ENCODE measurements at regions not wholly inside any gene's neighbourhood (a gene's known extent, or its start where the extent isn't known, plus 50 kb on each side); places are given as distances from the start of the nearest gene placed in this dataset.
"Not testable (repeated sequence)": the region's sequence is repeated elsewhere in the genome, so short reads cannot be mapped to it uniquely, and the experiment has no call there.

- no peak for DNase-seq (ENCODE audit: low spot score in 2 of 2)
- H3K4me3 ChIP-seq = no peak overlapping the region
- TF ChIP-seq CTCF (IDR thresholded peaks at IDR 0.05) = no peak
- no peak for TF ChIP-seq POLR2A (IDR thresholded peaks at IDR 0.05)
- no peak for TF ChIP-seq POLR2AphosphoS5 (IDR thresholded peaks at IDR 0.05)
- no peaks in the 10 kb centered on the region for H3K4me1 ChIP-seq
- no peaks in the 10 kb centered on the region for H3K36me3 ChIP-seq
- H3K27ac ChIP-seq = no peak overlapping the region
- no peaks in the 10 kb centered on the region for H3K9me3 ChIP-seq
- intact Hi-C loops (cut with DNase I; ENCODE audit: low total_unique reads) = no loop called here
- H3K27me3 ChIP-seq = no peaks in the 10 kb centered on the region
These were observed 254.8 kb upstream of the EPHA3 start for GRCh38 chr3:88852606-88853005.

GRCh38 chr3:88863196-88863595, 244.2 kb upstream of the EPHA3 start:
- no peaks in the 10 kb centered on the region for H3K27me3 ChIP-seq
- H3K36me3 ChIP-seq = no peaks in the 10 kb centered on the region
- no peak overlapping the region for H3K27ac ChIP-seq
- intact Hi-C loops (cut with DNase I; ENCODE audit: low total_unique reads) = no loop called here
- H3K4me3 ChIP-seq = no peak overlapping the region
- no peaks in the 10 kb centered on the region for H3K9me3 ChIP-seq
- no peak for DNase-seq (ENCODE audit: low spot score in 2 of 2)
- TF ChIP-seq POLR2A (IDR thresholded peaks at IDR 0.05) = no peak
- TF ChIP-seq POLR2AphosphoS5 (IDR thresholded peaks at IDR 0.05) = no peak
- TF ChIP-seq CTCF (IDR thresholded peaks at IDR 0.05) = no peak
- H3K4me1 ChIP-seq = no peaks in the 10 kb centered on the region

GRCh38 chr3:88876724-88877123, 230.7 kb upstream of the EPHA3 start:
- Histone ChIP-seq H3K36me3 (no peaks in the 10 kb centered on the region), H3K9me3 (no peaks in the 10 kb centered on the region), H3K27ac (no peak overlapping the region), H3K27me3 (no peaks in the 10 kb centered on the region), H3K4me3 (no peak overlapping the region), H3K4me1 (no peaks in the 10 kb centered on the region)
- intact Hi-C loops (cut with DNase I; ENCODE audit: low total_unique reads) = no loop called here
- TF ChIP-seq CTCF (IDR thresholded peaks at IDR 0.05) (no peak), POLR2A (IDR thresholded peaks at IDR 0.05) (no peak), POLR2AphosphoS5 (IDR thresholded peaks at IDR 0.05) (no peak)
- no peak for DNase-seq (ENCODE audit: low spot score in 2 of 2)

- Histone ChIP-seq H3K27ac (no peak overlapping the region), H3K4me1 (no peaks in the 10 kb centered on the region), H3K9me3 (no peaks in the 10 kb centered on the region), H3K4me3 (no peak overlapping the region), H3K27me3 (no peaks in the 10 kb centered on the region), H3K36me3 (no peaks in the 10 kb centered on the region)
- no peak for DNase-seq (ENCODE audit: low spot score in 2 of 2)
- TF ChIP-seq POLR2AphosphoS5 (IDR thresholded peaks at IDR 0.05) = no peak
- TF ChIP-seq POLR2A (IDR thresholded peaks at IDR 0.05) = no peak
- no peak for TF ChIP-seq CTCF (IDR thresholded peaks at IDR 0.05)
- intact Hi-C loops (cut with DNase I; ENCODE audit: low total_unique reads) = no loop called here
These were observed 227.5 kb upstream of the EPHA3 start for GRCh38 chr3:88879905-88880304.

- intact Hi-C loops (cut with DNase I; ENCODE audit: low total_unique reads) = no loop called here
- H3K4me3 ChIP-seq = no peak overlapping the region
- H3K9me3 ChIP-seq = no peaks in the 10 kb centered on the region
- no peak for DNase-seq (ENCODE audit: low spot score in 2 of 2)
- H3K36me3 ChIP-seq = no peaks in the 10 kb centered on the region
- no peak overlapping the region for H3K27ac ChIP-seq
- no peaks in the 10 kb centered on the region for H3K27me3 ChIP-seq
- no peak for TF ChIP-seq CTCF (IDR thresholded peaks at IDR 0.05)
- TF ChIP-seq POLR2A (IDR thresholded peaks at IDR 0.05) = no peak
- no peak for TF ChIP-seq POLR2AphosphoS5 (IDR thresholded peaks at IDR 0.05)
- H3K4me1 ChIP-seq = no peaks in the 10 kb centered on the region
These were observed 225.3 kb upstream of the EPHA3 start for GRCh38 chr3:88882121-88882520.

GRCh38 chr3:88886624-88887023, 220.8 kb upstream of the EPHA3 start:
- H3K4me1 ChIP-seq; H3K36me3 ChIP-seq; H3K27me3 ChIP-seq; H3K27ac ChIP-seq; H3K9me3 ChIP-seq; H3K4me3 ChIP-seq; DNase-seq (ENCODE audit: low spot score in 2 of 2); intact Hi-C loops (cut with DNase I; ENCODE audit: low total_unique reads): not testable (repeated sequence)

All from breast epithelium (tissue), 4 donors.